Left ventricle myocardium superior (tissue), 1 donor: ENCODE measurements at regions not wholly inside any gene's neighbourhood (a gene's known extent, or its start where the extent isn't known, plus 50 kb on each side); places are given as distances from the start of the nearest gene placed in this dataset.

Experiments
- ATAC-seq: fragments of 200-7000 bp; cut with Tn5 transposase; one replicate; pipeline ENCODE4 v1.9.1; 2020; ENCODE audit warnings: mild to moderate bottlenecking, moderate library complexity
- DNase-seq: peaks from one replicate; pipeline ENCODE4 v3.0.0-alpha.2; 2020
- intact Hi-C: fragments of 100-400 bp; cut with micrococcal nuclease; formaldehyde crosslinking; loops from one replicate; pipeline ENCODE4 v1.11.0; 2022
- donor health status: DM: no; HTN: yes; CAD: no; lungs with severe emphysema.

DNA sequence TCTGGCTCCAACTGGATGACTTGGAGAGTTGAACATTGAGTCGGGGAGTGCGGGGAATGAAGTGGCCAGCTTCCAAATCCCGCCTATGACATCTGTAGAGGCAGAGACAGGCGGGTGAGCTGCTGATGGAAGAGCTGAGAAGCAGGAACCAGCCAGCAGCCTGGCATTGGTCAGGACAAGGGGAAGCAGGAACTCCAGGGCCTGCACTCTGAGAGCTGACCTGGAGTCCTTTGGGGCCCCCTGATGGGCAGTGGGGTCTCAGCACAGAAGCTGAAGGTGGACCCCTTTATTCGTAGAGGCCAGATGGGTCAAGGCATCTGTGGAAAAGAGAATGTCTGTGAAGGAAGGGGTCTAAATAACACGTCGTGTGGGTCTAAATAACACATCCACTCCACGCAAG, 57.0 kb downstream of the SEC61G start:
- no peak for DNase-seq
- no peak for ATAC-seq
- intact Hi-C loops: no loop called here

DNA sequence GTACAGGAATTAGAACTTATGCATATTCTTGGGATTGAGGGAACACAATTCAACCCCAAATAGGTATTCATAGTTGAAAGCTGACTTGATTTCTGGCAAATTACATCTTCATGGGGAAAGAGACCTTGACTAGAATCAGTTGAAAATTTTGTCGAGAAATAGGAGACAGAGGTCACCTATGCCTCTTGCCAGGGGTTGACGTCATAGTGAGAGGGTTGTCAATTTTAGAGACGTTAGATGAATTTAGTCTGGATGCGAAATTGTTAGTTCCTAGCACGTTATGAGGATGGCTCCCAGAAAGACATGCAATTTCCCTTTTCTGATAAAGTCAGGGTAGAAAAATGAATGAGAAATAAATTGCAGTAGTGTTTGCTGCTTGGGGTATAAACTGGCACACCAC, 59.3 kb downstream of the SEC61G start:
- no peak for ATAC-seq
- DNase-seq: no peak
- intact Hi-C loops: no loop called here

DNA sequence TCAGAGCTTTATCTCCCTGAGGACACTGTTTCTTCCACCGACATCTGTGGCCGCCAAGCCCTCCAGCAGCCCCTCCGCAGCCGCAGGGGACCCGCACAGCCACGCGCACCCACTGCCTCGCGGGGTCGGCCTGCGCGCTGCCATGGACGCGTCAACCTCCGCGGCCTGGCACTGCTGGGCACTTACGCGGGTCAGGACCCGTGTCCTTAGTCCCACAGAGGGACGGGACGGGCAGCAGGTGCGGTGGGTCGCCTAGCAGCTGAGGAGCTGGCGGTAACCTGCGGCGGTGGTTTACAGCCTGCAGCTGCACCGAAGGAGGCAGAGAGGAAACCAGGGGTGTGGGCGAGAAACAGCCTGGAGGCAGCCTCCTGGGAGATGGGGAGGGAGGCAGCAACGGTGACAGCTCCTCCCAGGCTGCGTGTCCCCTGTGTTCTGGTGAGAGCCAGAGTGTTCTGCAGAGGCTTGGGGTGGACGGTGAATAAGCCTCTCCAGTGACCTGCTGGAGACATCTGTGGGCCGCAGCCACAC, 61.3 kb downstream of the SEC61G start:
- intact Hi-C loops: no loop called here
- DNase-seq: no peak
- no peak for ATAC-seq

DNA sequence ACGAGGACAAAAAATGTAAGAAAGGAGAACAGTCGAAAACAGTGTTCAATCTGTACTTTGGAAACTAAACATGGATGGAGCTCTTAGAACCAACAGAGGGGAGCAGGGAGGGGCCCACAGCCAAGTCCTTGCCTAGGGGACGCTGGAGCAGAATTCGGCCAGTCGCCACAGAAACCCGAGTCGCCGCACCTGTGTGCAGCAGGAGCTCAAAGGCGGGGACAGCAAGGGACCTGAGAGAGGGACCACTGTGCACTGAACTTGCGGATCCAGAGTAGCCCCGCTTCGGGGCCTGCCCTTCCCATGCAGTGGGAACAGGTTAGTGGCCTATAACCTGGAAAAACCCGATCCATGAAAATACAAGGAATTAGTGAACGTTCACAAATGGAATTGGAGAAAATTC, 68.1 kb downstream of the SEC61G start:
- intact Hi-C loops: no loop called here
- ATAC-seq: no peak
- DNase-seq: no peak

DNA sequence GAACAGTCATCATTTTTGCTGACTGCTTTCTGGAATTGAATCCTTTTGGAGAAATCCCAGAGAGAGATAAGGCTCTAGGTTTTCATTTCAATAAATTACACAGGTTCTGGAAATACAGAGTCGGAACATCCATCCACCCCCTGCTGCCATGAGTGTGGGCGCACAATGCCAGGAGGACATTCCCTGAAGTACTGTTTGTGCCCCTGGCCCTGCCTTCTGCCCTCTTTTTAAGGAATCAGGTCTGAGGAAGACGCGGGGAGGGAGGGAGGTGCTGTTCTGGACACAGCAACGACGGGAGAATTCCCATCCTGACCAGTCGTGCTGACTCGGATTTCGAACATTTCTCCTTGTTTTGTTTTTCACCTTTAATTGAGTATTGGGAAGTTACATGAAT, 69.0 kb downstream of the SEC61G start:
- ATAC-seq (no peak), DNase-seq (no peak)
- intact Hi-C loops: no loop called here

DNA sequence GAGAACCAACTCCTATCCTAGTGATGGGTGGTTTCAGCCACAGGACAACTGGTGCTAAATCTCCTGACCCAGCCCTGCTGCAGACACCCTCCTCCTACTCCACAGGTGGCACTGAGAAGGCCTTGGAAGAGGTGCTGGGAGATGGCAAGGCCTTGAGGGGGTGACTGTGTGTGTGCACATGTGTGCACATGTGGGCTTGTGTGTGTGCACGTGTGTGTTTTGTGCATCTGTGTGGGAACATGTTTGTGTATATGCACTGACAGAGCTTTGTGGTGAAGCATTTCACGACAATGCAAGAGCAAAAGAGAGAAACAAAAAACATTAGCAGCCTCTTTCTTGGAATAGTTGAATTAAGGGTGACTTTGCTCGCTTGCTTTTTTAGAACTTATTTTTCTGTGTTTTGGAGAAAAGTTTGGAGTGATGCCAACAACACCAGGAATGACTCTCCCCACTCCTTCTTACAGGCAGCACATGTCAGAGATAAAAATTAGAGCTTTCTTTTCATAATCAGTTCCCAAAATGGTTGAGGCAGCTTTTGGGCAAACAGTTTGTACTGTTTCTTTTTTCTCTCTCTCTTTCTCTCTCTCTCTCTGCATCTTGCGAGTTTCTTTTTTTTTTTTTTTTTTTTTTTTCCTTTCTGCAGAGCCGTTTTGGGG, 69.5 kb downstream of the SEC61G start:
- ATAC-seq (no peak), DNase-seq (no peak)
- intact Hi-C loops: no loop called here

DNA sequence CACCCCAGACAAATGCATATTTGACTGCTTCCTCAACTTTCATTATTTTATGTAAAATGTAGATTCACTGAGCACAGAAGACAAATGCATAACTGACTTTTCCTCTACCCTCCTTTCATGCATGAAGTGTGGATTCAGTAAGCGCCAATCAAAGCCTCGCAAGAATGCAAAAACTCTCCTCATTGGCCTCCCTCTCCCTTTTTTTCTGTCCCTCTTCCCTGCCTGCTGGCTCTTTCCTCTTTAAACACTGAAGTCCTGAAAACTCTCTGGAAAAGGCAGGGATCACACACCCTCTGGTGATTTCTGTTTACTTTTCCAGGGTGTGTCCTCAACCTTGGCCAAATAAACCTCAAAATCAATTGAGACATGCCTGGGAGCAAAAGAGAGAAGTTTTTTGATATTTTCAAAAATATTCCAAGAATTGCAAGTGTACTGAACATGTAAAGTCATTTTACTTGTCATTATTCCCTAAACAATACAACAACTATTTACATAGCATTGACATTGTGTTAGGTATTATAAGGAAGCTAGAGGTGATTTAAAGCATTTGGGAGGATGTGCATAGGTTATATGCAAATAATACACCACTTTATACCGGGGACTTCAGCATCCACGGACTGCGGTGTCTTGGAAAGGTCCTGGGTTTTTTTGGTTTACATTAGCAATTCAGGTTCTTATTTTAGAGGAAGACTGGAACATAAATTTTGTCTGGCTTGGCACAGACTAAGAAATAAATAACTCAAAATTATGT, 71.4 kb downstream of the SEC61G start:
- no peak for ATAC-seq
- intact Hi-C loops: no loop called here
- no peak for DNase-seq

DNA sequence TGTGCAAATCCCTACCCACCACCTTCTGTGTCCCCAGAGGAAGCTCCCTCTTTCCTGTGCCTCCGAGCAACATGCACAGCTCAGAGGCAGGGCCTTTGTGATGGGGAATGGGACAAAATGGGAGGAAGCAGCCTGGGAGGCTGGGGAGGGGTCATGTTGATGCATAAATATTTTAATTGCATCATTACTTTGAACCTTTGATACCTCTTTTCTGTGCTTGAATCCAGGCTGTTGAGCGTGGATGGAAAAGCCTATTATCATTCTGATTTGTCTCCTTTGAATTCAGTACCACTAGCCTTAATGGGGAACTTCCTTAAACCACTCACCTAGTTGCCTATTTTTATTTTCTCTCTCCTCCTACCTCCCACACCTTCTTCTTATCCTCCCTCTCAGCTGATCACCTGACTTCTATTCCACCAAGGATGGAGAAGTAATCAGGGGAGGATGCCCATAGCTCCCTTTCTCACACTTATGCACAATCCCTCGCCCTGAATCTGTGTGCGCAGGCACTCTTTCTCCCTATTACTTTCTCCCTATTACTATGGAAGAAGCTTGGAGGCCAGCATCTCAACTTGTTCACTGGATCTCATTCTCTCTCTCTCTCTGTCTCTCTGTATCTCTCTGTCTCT, 78.5 kb downstream of the SEC61G start:
- intact Hi-C loops: no loop called here
- ATAC-seq: no peak

DNA sequence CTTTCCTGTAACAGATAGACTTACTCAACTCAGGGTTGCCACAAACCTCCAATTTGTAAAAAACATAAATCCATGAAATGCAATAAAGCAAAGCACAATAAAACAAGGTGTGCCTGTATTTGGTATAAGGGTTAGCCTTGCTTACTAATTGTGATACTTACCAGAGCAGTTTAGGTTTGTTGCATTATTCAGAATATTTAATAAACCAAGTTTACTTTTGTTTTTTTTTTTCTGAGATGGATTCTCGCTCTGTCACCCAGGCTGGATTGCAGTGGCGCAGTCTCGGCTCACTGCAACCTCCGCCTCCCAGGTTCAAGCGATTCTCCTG, 79.6 kb downstream of the SEC61G start:
- no peak for ATAC-seq
- intact Hi-C loops: no loop called here

More for the DNA sequence above, 78.5 kb downstream of the SEC61G start:
- DNase-seq: no peak

DNA sequence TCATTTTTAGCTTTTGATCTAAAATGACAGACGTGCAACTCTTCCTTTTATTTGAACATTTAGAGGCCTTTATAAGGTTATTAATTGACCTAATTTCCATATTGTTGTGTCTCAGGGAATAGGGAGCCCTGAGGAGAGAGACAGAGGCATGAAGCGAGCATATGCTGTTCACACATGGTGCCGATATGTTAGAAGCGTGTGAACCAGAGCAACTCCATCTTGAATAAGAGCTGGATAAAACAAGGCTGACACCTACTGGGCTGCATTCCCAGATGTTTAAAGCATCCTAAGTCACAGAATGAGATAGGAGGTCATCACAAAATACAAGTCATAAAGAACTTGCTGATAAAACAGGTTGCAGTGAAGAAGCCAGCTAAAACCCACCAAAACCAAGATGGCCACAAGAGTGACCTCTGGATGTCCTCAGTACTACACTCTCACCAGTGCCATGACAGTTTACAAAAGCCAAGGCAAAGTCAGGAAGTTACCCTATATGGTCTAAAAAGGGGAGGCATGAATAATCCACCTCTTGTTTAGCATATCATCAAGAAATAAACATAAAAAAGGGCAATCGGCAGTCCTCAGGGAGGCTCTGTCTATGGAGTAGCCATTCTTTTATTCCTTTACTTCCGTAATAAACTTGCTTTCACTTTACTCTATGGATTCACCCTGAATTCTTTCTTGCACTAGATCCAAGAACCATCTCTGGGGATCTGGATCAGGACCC, 80.1 kb downstream of the SEC61G start:
- intact Hi-C loops: no loop called here
- DNase-seq: no peak
- no peak for ATAC-seq

More for the DNA sequence above, 79.6 kb downstream of the SEC61G start:
- no peak for DNase-seq

DNA sequence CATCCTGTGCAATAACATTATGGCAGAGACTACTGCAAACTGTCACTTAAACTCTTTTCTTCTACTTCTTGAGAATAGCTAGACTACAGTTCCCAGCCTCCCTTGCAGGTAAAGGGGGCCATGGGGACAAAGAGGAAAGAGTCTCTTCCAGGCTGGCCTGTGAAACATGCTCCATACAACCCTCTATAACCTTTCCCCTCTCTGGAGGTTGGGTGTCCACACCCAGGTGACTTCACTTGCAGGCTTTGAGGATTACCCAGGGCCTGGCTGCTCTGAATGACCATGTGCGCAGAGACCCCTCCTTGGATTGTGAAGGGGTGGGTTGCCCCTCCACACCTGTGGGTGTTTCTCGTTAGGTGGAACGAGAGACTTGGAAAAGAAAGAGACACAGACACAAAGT, 84.1 kb downstream of the SEC61G start:
- DNase-seq (no peak), ATAC-seq (no peak)
- intact Hi-C loops: no loop called here

DNA sequence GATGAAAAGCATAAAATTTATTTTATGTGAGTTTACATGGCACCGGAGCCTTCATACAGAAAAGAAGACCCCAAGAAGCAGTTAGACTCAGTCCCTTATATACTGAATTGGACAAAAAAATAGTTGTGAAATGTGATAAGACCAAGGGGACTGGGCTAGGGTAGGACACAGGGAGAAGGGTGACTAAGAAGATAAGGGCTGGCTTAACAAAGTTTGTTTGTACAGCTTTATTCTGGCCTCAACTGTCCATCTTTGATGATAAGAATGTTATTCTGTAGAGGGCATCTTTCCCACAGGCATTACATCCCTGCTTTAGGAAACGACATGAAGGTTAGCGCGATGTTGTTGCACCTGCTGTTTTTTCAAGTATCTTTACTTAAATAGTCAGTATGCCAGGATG, 86.5 kb downstream of the SEC61G start:
- intact Hi-C loops: no loop called here
- DNase-seq (no peak), ATAC-seq (no peak)

DNA sequence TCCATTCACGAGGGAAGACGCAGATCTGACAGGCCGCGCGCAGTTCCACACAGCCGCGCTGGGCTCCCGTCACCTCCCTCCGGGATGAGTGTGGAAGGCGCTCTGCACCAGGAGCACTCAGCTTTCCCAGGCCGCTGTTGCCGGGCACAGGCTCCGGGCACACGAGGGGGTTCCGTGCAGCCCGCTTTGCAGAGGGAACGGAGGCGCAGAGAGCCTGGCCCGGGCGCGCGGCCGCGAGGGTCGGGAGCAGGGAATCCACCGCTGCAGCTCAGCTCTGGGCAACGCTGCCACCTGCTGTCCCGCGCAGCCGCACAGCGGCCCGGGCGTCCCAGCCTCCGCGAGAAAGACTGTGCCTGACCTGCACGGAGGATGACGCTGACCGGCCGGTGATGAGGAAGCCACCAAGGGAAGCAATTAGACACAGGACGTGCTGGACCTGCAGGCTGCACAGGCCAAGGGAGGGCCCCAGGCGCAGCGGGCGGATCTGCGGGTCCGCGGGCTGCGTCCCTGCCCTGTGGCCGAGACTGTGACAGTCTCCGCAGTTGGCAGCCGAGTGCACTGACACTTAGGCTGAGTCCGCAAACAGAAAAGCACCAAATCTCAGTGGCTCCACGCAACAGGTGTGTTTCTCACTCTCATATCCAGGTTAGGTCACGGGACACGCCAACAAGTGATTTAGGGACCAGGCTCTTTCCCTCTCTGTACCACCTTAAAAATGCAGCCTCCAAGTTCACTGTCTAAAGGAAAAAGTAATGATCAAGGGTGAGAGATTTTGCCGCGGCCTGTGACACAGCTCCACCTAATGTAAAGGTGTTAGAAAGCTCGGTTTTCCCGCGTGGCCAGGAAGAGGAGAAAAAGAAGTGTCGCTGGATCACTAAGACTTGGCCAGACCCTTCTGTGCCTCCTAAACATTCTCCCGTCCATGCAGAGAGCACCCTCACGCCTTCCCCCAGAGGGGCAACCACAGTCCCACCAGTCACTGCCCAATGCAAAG, 94.5 kb downstream of the SEC61G start:
- ATAC-seq: peak; percentile 85
- intact Hi-C loops: no loop called here
- DNase-seq: peak; percentile 55

DNA sequence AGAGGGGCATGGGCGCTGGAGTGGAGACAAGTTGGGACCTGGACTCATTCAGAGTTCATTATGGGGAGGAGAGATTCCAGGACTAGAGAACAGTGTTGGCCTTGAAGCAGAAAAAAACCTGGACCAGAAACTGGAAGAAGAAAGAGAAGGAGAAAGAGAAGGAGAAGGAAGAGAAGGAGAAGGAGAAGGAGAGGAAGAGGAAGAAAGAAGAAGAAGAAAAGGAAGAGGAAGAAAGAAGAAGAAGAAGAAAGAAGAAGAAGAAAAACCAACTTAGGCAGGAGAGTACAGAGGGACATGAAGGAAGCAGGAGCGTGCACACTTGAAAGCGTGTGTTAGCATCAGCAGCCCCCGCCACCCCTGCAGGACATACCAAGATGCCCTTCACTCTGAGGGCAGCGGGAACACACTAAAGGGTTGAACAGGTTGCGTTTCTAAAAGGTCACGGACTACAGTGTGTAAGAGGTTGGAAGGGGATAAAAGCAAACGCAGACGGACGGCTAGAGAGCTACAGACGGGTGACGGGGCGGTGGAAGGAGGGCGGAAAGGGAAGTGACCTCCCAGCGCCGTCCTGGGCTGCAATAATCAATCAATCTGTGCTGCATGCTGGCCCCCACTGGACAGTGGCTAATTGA, 95.3 kb downstream of the SEC61G start:
- ATAC-seq (no peak), DNase-seq (no peak)
- intact Hi-C loops: no loop called here

DNA sequence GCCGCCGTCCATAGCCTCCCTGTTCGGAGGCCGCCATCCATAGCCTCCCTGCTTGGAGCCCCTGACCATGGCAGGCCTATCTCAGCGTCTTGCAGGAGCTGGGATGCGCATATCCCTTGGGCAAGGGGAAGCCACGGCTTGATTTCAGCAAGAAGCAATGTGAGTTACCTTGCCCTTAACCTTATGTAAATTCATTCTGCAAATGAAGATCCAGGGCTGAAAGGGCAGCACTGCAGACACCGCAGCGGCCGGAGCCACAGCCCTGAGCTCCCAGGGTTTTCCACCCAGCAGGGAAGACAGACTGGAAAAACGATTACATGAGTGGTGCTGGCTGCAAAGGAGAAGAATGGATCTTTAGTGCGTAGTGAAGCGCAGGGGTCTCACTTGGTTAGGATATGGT, 95.8 kb downstream of the SEC61G start:
- intact Hi-C loops: no loop called here
- ATAC-seq (no peak), DNase-seq (no peak)

DNA sequence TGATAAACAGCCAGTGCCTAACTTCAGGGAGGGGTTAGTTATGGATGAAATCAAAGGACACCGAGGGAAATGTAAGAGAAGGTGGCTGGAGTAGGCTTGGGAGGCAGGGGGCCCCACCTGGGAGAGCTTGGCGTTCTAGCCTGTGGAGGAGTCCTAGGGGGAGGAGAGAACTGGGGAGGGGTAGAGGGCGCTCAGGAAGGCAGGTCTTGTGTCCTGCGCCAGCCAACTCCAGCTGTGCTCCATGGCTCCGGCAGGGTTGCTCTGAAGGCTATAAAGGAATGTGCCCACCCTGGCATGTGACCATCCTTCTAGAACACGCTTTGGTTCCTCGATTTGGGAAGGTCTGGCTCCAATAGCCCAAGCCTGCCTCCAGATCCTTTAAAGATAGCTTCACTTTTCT, 96.3 kb downstream of the SEC61G start:
- DNase-seq (no peak), ATAC-seq (no peak)
- intact Hi-C loops: no loop called here

DNA sequence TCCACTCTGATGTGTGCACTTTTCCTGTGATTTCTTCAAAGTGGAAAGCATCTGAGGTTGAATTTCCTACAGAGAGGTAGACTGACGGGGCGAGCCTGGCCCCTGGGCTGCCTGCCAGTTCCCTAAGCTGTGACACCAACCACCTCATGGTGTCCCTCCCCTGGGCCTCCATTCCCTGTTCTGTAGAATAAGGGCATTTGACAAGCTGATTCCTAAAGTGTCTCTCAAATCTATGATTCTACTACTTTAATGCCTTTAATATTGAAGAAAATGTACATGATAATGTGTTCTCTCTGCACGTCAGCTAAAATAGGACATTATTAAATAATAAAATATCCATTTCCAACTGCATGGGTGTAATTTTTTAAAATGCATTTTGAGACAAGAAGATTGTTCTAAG, 105.1 kb downstream of the SEC61G start:
- no peak for ATAC-seq
- no peak for DNase-seq
- intact Hi-C loops: no loop called here

DNA sequence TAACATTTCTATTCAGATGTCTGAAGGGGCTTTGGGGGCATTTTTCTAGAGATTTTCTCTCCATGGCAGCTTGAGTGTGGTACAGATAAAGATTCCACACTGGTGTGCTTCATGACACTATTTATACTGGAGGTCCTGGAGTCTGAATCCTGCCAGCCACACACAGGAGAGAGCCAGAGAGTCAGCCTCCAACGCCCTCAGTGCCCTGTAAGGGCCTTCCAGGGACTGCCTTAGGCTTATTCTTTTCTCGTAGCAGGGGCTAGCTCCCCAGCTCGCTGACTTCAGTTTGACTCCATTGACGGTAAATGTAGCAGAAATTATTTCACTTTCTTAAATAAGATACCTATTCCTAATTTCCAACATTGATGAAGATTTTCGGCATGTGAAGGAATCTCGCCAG, 100.9 kb downstream of the VSTM2A start:
- DNase-seq (no peak), ATAC-seq (no peak)
- intact Hi-C loops: no loop called here
